Keratinocyte (primary cell): ENCODE measurements at regions not wholly inside any gene's neighbourhood (a gene's known extent, or its start where the extent isn't known, plus 50 kb on each side); places are given as distances from the start of the nearest gene placed in this dataset.

Experiments
- DNase-seq: peaks from one replicate; pipeline ENCODE4 v3.0.0-alpha.2; 2011; ENCODE audit warnings: low read depth, missing footprints, low spot score
- FAIRE-seq: peaks from 2 replicates; lab custom pipeline; 2011; peaks lifted over from hg19 to GRCh38; lab: Jason Lieb, UNC
- H2AFZ ChIP-seq: 2 replicates; pipeline ENCODE4 v1.6.0; 2012; ENCODE audit warnings: low read length, control low read depth, inconsistent platforms; ENCODE audit not compliant: control insufficient read depth
- H3K27ac ChIP-seq: 2 replicates; pipeline ENCODE4 v1.5.1; 2011; ENCODE audit warnings: low read length; ENCODE audit not compliant: control insufficient read depth, insufficient read depth
- H3K27me3 ChIP-seq: 3 replicates; pipeline ENCODE4 v1.6.0; 2011; ENCODE audit warnings: low read length; ENCODE audit not compliant: control insufficient read depth, insufficient read depth; ENCODE audit errors: extremely low read depth
- H3K36me3 ChIP-seq, 2 experiments: 2 replicates in 1 of 2; 3 replicates in 1 of 2; pipeline ENCODE4 v1.5.1; 2011; ENCODE audit warnings: low read length in 2 of 2, mild to moderate bottlenecking in 1 of 2; ENCODE audit not compliant: control insufficient read depth in 2 of 2, insufficient read depth in 2 of 2; ENCODE audit errors: extremely low read depth in 1 of 2
- H3K4me1 ChIP-seq: 3 replicates; pipeline ENCODE4 v1.5.1; 2011; ENCODE audit warnings: low read length; ENCODE audit not compliant: control insufficient read depth, insufficient read depth; ENCODE audit errors: extremely low read depth
- H3K4me2 ChIP-seq: 3 replicates; pipeline ENCODE4 v1.6.0; 2011; ENCODE audit warnings: low read depth, low read length; ENCODE audit not compliant: control insufficient read depth, insufficient read depth; ENCODE audit errors: extremely low read depth
- H3K4me3 ChIP-seq, 3 experiments: fragments of 200-600 bp in 1 of 3; sonication (generic) in 1 of 3; 2 replicates in 2 of 3; 3 replicates in 1 of 3; pipeline ENCODE4 v1.5.1; 2011 to 2016; ENCODE audit warnings: low read length in 3 of 3, mild to moderate bottlenecking in 3 of 3, control low read depth in 2 of 3, inconsistent platforms in 1 of 3, low read depth in 1 of 3, mixed read lengths in 1 of 3, mixed run types in 1 of 3, moderate library complexity in 1 of 3; ENCODE audit not compliant: control insufficient read depth in 2 of 3, insufficient read depth in 2 of 3; ENCODE audit errors: extremely low read depth in 1 of 3
- H3K79me2 ChIP-seq: 2 replicates; pipeline ENCODE4 v1.6.0; 2012; ENCODE audit warnings: low read length; ENCODE audit not compliant: control insufficient read depth, insufficient read depth
- H3K9ac ChIP-seq: 3 replicates; pipeline ENCODE4 v1.6.0; 2011; ENCODE audit warnings: low read length; ENCODE audit not compliant: control insufficient read depth, insufficient read depth; ENCODE audit errors: extremely low read depth
- H3K9me1 ChIP-seq: 3 replicates; pipeline ENCODE4 v1.6.0; 2011; ENCODE audit warnings: low read length; ENCODE audit not compliant: control insufficient read depth, insufficient read depth; ENCODE audit errors: extremely low read depth
- H3K9me3 ChIP-seq: 2 replicates; pipeline ENCODE4 v1.5.1; 2012; ENCODE audit warnings: low read depth, low read length; ENCODE audit not compliant: control insufficient read depth
- H4K20me1 ChIP-seq: 3 replicates; pipeline ENCODE4 v1.6.0; 2011; ENCODE audit warnings: low read length; ENCODE audit not compliant: control insufficient read depth, insufficient read depth; ENCODE audit errors: extremely low read depth
- EZH2 ChIP-seq: IDR thresholded peaks from one replicate; pipeline ENCODE4 v1.6.1; 2012; ENCODE audit warnings: inconsistent platforms, mild to moderate bottlenecking, low read length, moderate library complexity
- dilution Hi-C: fragments of 300-500 bp; cut with MboI; formaldehyde crosslinking; loops from one replicate; pipeline ENCODE4 v1.7.0; 2020; ENCODE audit warnings: low sequenced_read_pairs; ENCODE audit not compliant: extremely low pct_ligation_motif_present
- TF ChIP-seq, protein P1 (sequence below), 3 experiments: IDR thresholded peaks in 1 of 3; conservative IDR thresholded peaks in 1 of 3; optimal IDR thresholded peaks in 1 of 3; 2 replicates in 2 of 3; 3 replicates in 1 of 3; pipeline versions ENCODE3 to v1.5.1; 2011; ENCODE audit warnings: low read length in 3 of 3, mild to moderate bottlenecking in 3 of 3, moderate library complexity in 2 of 3, control low read depth in 1 of 3, inconsistent platforms in 1 of 3; ENCODE audit not compliant: insufficient read depth in 2 of 3; ENCODE audit errors: extremely low read depth in 1 of 3

DNA sequence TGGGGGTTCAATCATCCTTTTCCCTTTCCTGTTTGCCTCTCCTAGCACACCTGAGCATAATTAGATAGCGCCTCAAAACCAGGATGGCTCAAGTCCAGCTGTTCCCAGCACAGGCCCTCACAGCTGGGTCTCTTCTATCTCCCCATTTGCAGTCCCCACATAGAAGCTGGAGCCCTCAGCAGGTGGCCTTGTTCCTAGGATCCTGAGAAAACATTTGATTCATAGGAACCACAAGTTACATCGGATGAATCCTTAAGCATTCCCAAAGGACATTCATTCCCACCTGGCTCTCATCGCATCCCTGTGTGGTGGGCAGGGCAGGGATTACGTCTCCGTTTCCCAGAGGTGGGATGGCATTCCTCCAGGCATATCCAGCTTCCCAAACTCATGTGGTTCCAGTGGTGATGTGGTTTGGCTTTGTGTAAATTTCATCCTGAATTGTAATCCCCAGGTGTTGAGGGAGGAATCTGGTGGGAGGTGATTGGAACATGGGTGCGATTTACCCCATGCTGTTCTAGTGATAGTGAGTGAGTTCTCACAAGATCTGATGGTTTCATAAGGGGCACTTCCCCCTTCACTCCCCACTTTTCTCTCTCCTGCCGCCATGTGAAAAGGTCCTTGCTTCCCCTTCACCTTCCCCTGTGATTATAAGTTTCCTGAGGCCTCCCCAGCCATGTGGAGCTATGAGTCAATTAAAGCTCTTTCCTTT, 49.8 kb upstream of the LEP start:
- Histone ChIP-seq H3K9me3 (peaks cover 3% of the 10 kb centered on the region), H3K36me3 (no peaks in the 10 kb centered on the region), H3K4me1 (no peaks in the 10 kb centered on the region), H3K27me3 (peaks cover 33% of the 10 kb centered on the region), H3K27ac (no peak overlapping the region), H3K4me2 (no peak overlapping the region), H2AFZ (no peak overlapping the region), H3K9ac (no peak overlapping the region), H3K79me2 (no peaks in the 10 kb centered on the region), H3K9me1 (no peaks in the 10 kb centered on the region), H4K20me1 (no peaks in the 10 kb centered on the region), H3K4me3 (no peak overlapping the region)
- dilution Hi-C loops = no loop called here
- DNase-seq (no peak), FAIRE-seq (no peak)
- no peak for TF ChIP-seq EZH2
- TF ChIP-seq, protein P1, sequence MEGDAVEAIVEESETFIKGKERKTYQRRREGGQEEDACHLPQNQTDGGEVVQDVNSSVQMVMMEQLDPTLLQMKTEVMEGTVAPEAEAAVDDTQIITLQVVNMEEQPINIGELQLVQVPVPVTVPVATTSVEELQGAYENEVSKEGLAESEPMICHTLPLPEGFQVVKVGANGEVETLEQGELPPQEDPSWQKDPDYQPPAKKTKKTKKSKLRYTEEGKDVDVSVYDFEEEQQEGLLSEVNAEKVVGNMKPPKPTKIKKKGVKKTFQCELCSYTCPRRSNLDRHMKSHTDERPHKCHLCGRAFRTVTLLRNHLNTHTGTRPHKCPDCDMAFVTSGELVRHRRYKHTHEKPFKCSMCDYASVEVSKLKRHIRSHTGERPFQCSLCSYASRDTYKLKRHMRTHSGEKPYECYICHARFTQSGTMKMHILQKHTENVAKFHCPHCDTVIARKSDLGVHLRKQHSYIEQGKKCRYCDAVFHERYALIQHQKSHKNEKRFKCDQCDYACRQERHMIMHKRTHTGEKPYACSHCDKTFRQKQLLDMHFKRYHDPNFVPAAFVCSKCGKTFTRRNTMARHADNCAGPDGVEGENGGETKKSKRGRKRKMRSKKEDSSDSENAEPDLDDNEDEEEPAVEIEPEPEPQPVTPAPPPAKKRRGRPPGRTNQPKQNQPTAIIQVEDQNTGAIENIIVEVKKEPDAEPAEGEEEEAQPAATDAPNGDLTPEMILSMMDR (optimal IDR thresholded peaks at IDR 0.05 in 1 of 3, IDR thresholded peaks at IDR 0.05 in 1 of 3, conservative IDR thresholded peaks at IDR 0.05 in 1 of 3; ENCODE audit: extremely low read depth in 1 of 3, insufficient read depth in 2 of 3, low read length in 3 of 3) = no peak
